PFSK-1 (cell line): ENCODE measurements at regions not wholly inside any gene's neighbourhood (a gene's known extent, or its start where the extent isn't known, plus 50 kb on each side); places are given as distances from the start of the nearest gene placed in this dataset.

Source experiments
- POLR2AphosphoS5 ChIP-seq: IDR thresholded peaks from 2 replicates; pipeline ENCODE4 v1.6.1; 2012; ENCODE audit warnings: low read depth, mild to moderate bottlenecking, control low read depth, low read length, moderate library complexity
- REST ChIP-seq, 2 experiments: IDR thresholded peaks; 2 replicates each; pipeline versions ENCODE4 v1.6.1 to v1.8.0; 2011 to 2012; ENCODE audit warnings: low read depth in 2 of 2, low read length in 2 of 2, control low read depth in 1 of 2, inconsistent platforms in 1 of 2, mild to moderate bottlenecking in 1 of 2, moderate library complexity in 1 of 2; ENCODE audit not compliant: insufficient read depth in 1 of 2
- SIN3A ChIP-seq: IDR thresholded peaks from 2 replicates; pipeline ENCODE4 v1.6.1; 2012; ENCODE audit warnings: mild to moderate bottlenecking, low read length, moderate library complexity, borderline replicate concordance; ENCODE audit not compliant: insufficient read depth

- TF ChIP-seq REST (IDR thresholded peaks at IDR 0.05; ENCODE audit: insufficient read depth in 1 of 2, low read depth in 2 of 2, low read length in 2 of 2) (no peak), POLR2AphosphoS5 (no peak), SIN3A (no peak)
Observed at GRCh38 chr2:65669574-65669973, 237.2 kb upstream of the SPRED2 start.
